WTC11 (cell line): ENCODE measurements at regions not wholly inside any gene's neighbourhood (a gene's known extent, or its start where the extent isn't known, plus 50 kb on each side); places are given as distances from the start of the nearest gene placed in this dataset.

Source experiments
- ATAC-seq: fragments of 200-7000 bp; cut with Tn5 transposase; 2 replicates; pipeline ENCODE4 v1.10.0; 2021; ENCODE audit warnings: mild to moderate bottlenecking, moderate library complexity
- CTCF ChIA-PET: fragments of 300-600 bp; sonication (Branson Sonifier 250); formaldehyde crosslinking; loops from one replicate; lab custom pipeline; 2021; ENCODE audit warnings: antibody characterized with exemption; lab: Charles Lee
- POLR2A ChIA-PET: fragments of 350-600 bp; sonication (Branson Sonifier 250); formaldehyde crosslinking; loops from one replicate; lab custom pipeline; 2021; ENCODE audit warnings: antibody characterized with exemption; lab: Charles Lee
- DNase-seq: peaks from one replicate; pipeline ENCODE4 v3.0.0; 2021; ENCODE audit warnings: low spot score
- H3K27ac Mint-ChIP-seq: 2 replicates; pipeline ENCODE4 v1.8.0; 2021; ENCODE audit warnings: mixed read lengths
- H3K27me3 Mint-ChIP-seq: 2 replicates; pipeline ENCODE4 v1.8.0; 2021; ENCODE audit warnings: low read depth, mild to moderate bottlenecking, moderate library complexity, mixed read lengths
- H3K36me3 Mint-ChIP-seq: 2 replicates; pipeline ENCODE4 v1.8.0; 2021; ENCODE audit warnings: mixed read lengths
- H3K4me1 Mint-ChIP-seq: 2 replicates; pipeline ENCODE4 v1.8.0; 2022; ENCODE audit warnings: mixed read lengths
- H3K4me3 Mint-ChIP-seq: 2 replicates; pipeline ENCODE4 v1.8.0; 2021; ENCODE audit warnings: mild to moderate bottlenecking, moderate library complexity, mixed read lengths
- H3K9me3 Mint-ChIP-seq: 2 replicates; pipeline ENCODE4 v1.8.0; 2021; ENCODE audit warnings: mixed read lengths
- ATF1 ChIP-seq: sonication (generic); formaldehyde crosslinking; IDR thresholded peaks from 2 replicates; pipeline ENCODE4 v1.8.1; 2023; ENCODE audit warnings: mild to moderate bottlenecking, moderate library complexity, missing genetic modification reagents
- ATF2 ChIP-seq: sonication (generic); formaldehyde crosslinking; IDR thresholded peaks from 2 replicates; pipeline ENCODE4 v1.8.1; 2022; ENCODE audit warnings: low read depth, missing genetic modification reagents, borderline replicate concordance
- E2F5 ChIP-seq: sonication (generic); formaldehyde crosslinking; IDR thresholded peaks from 2 replicates; pipeline ENCODE4 v1.8.1; 2022; ENCODE audit warnings: mild to moderate bottlenecking, moderate library complexity, missing genetic modification reagents
- FOXJ3 ChIP-seq: sonication (generic); formaldehyde crosslinking; IDR thresholded peaks from 2 replicates; pipeline ENCODE4 v1.9.0; 2021; ENCODE audit warnings: missing genetic modification reagents, mild to moderate bottlenecking, borderline replicate concordance
- IRF1 ChIP-seq: sonication (generic); formaldehyde crosslinking; IDR thresholded peaks from 2 replicates; pipeline ENCODE4 v1.8.0; 2023; ENCODE audit warnings: missing genetic modification reagents
- JAZF1 ChIP-seq: fragments of 250-450 bp; sonication (Bioruptor Pico); IDR thresholded peaks from 2 replicates; pipeline ENCODE4 v1.9.0; 2021; ENCODE audit warnings: moderate library complexity, mild to moderate bottlenecking, inconsistent platforms
- JUN ChIP-seq: sonication (generic); formaldehyde crosslinking; IDR thresholded peaks from 2 replicates; pipeline ENCODE4 v1.8.0; 2023; ENCODE audit warnings: mild to moderate bottlenecking, missing genetic modification reagents
- MXD4 ChIP-seq: fragments of 250-450 bp; sonication (Bioruptor Pico); IDR thresholded peaks from 2 replicates; pipeline ENCODE4 v1.8.0; 2021; ENCODE audit warnings: mild to moderate bottlenecking, moderate library complexity, borderline replicate concordance
- MYBL2 ChIP-seq: sonication (generic); formaldehyde crosslinking; IDR thresholded peaks from 2 replicates; pipeline ENCODE4 v1.8.1; 2023; ENCODE audit warnings: mild to moderate bottlenecking, moderate library complexity, missing genetic modification reagents
- OVOL2 ChIP-seq: fragments of 250-450 bp; sonication (Bioruptor Pico); IDR thresholded peaks from 2 replicates; pipeline ENCODE4 v1.9.0; 2021; ENCODE audit warnings: mild to moderate bottlenecking, borderline replicate concordance
- PREB ChIP-seq: sonication (generic); formaldehyde crosslinking; IDR thresholded peaks from 2 replicates; pipeline ENCODE4 v1.8.1; 2022; ENCODE audit warnings: mild to moderate bottlenecking, missing genetic modification reagents, moderate library complexity, borderline replicate concordance
- PRRX2 ChIP-seq: fragments of 250-450 bp; sonication (Bioruptor Pico); IDR thresholded peaks from 2 replicates; pipeline ENCODE4 v1.8.0; 2021; ENCODE audit warnings: mild to moderate bottlenecking
- STAT6 ChIP-seq: sonication (generic); formaldehyde crosslinking; conservative IDR thresholded peaks from 2 replicates; pipeline ENCODE4 v1.8.1; 2023; ENCODE audit warnings: mild to moderate bottlenecking, low read depth, missing genetic modification reagents, moderate library complexity
- TCF7 ChIP-seq: sonication (generic); formaldehyde crosslinking; IDR thresholded peaks from 2 replicates; pipeline ENCODE4 v1.8.0; 2022; ENCODE audit warnings: mild to moderate bottlenecking, low read depth, missing genetic modification reagents, moderate library complexity
- TEAD4 ChIP-seq: sonication (generic); formaldehyde crosslinking; IDR thresholded peaks from 2 replicates; pipeline ENCODE4 v1.8.0; 2022; ENCODE audit warnings: mild to moderate bottlenecking, missing genetic modification reagents
- ZNF263 ChIP-seq: sonication (generic); formaldehyde crosslinking; IDR thresholded peaks from 2 replicates; pipeline ENCODE4 v1.8.1; 2022; ENCODE audit warnings: low read depth, mild to moderate bottlenecking, moderate library complexity, missing genetic modification reagents
- ZNF317 ChIP-seq: sonication (generic); formaldehyde crosslinking; IDR thresholded peaks from 2 replicates; pipeline ENCODE4 v1.8.1; 2023; ENCODE audit warnings: low read depth, mild to moderate bottlenecking, moderate library complexity, missing genetic modification reagents, borderline replicate concordance
- ZNF532 ChIP-seq: fragments of 250-450 bp; sonication (Bioruptor Pico); IDR thresholded peaks from 2 replicates; pipeline ENCODE4 v1.9.0; 2021; ENCODE audit warnings: mild to moderate bottlenecking, borderline replicate concordance
- ZSCAN18 ChIP-seq: fragments of 250-450 bp; sonication (Bioruptor Pico); IDR thresholded peaks from 2 replicates; pipeline ENCODE4 v2.1.2; 2022; ENCODE audit warnings: mild to moderate bottlenecking, moderate library complexity

- peaks cover 6% of the 10 kb centered on the region for H3K36me3 Mint-ChIP-seq
- DNase-seq (no peak), ATAC-seq (no peak)
- TF ChIP-seq ZNF532 (no peak), JUN (CRISPR knock-in tag) (no peak), TEAD4 (no peak), ZNF317 (CRISPR knock-in tag) (no peak), PRRX2 (CRISPR knock-in tag) (no peak), FOXJ3 (CRISPR knock-in tag) (no peak), ATF2 (CRISPR knock-in tag) (no peak)
- no peaks in the 10 kb centered on the region for H3K4me1 Mint-ChIP-seq
- ChIA-PET CTCF (no interaction called here), POLR2A (no interaction called here)
- 0 out of 2 replicates have a peak, but pooled peaks cover 4% of the 10 kb centered on the region for H3K27me3 Mint-ChIP-seq
- H3K4me3 Mint-ChIP-seq: no peak overlapping the region
- H3K9me3 Mint-ChIP-seq: peaks cover 29% of the 10 kb centered on the region
- no peak overlapping the region for H3K27ac Mint-ChIP-seq
Observed at GRCh38 chr6:91213229-91213901, 626.5 kb upstream of the MAP3K7 start.

- Mint-ChIP-seq H3K27me3 (no peaks in the 10 kb centered on the region), H3K27ac (no peak overlapping the region; the same call in 1 of the 2 replicates), H3K4me1 (no peaks in the 10 kb centered on the region), H3K4me3 (no peak overlapping the region), H3K9me3 (no peaks in the 10 kb centered on the region), H3K36me3 (no peaks in the 10 kb centered on the region)
- POLR2A ChIA-PET: no interaction called here
- DNase-seq: no peak
- CTCF ChIA-PET: no interaction called here
- no peak for ATAC-seq
- no peak for TF ChIP-seq MYBL2
- no peak for TF ChIP-seq ZSCAN18 (CRISPR knock-in tag)
- TF ChIP-seq OVOL2 (CRISPR knock-in tag): no peak
- TF ChIP-seq ATF1 (CRISPR knock-in tag): no peak
- no peak for TF ChIP-seq JAZF1 (CRISPR knock-in tag)
- TF ChIP-seq PREB (CRISPR knock-in tag): no peak
- no peak for TF ChIP-seq IRF1 (CRISPR knock-in tag)
- TF ChIP-seq E2F5 (CRISPR knock-in tag): no peak
- no peak for TF ChIP-seq ZNF263 (CRISPR knock-in tag)
- TF ChIP-seq TCF7 (CRISPR knock-in tag): no peak
- TF ChIP-seq MXD4: no peak
- no peak for TF ChIP-seq STAT6
Observed at GRCh38 chr6:91198588-91199255, 611.9 kb upstream of the MAP3K7 start.
